GM19438 (cell line): ENCODE measurements at regions not wholly inside any gene's neighbourhood (a gene's known extent, or its start where the extent isn't known, plus 50 kb on each side); places are given as distances from the start of the nearest gene placed in this dataset.
"Not testable (repeated sequence)": the region's sequence is repeated elsewhere in the genome, so short reads cannot be mapped to it uniquely, and the experiment has no call there.

Experiments used
- ATAC-seq: cut with Tn5 transposase; IDR thresholded peaks from one replicate; pipeline ENCODE4 v1.9.1; 2021; ENCODE audit warnings: low read depth; ENCODE audit not compliant: unreplicated experiment

- no peak for ATAC-seq
These were observed 518.0 kb upstream of the ZP4 start for GRCh38 chr1:238408737-238409136.

- ATAC-seq = no peak
These were observed 515.6 kb upstream of the ZP4 start for GRCh38 chr1:238406098-238406860.

- no peak for ATAC-seq
These were observed 514.2 kb upstream of the ZP4 start for GRCh38 chr1:238404921-238405320.

GRCh38 chr1:238404481-238404880, 513.8 kb upstream of the ZP4 start:
- ATAC-seq = no peak

GRCh38 chr1:238401144-238401543, 510.4 kb upstream of the ZP4 start:
- no peak for ATAC-seq

GRCh38 chr1:238399558-238399957, 508.8 kb upstream of the ZP4 start:
- ATAC-seq = no peak

GRCh38 chr1:238396140-238396539, 505.4 kb upstream of the ZP4 start:
- no peak for ATAC-seq

- ATAC-seq = no peak
These were observed 493.7 kb upstream of the ZP4 start for GRCh38 chr1:238384381-238384780.

- ATAC-seq = no peak
These were observed 489.4 kb upstream of the ZP4 start for GRCh38 chr1:238380167-238380566.

- ATAC-seq = not testable (repeated sequence)
These were observed 488.7 kb upstream of the ZP4 start for GRCh38 chr1:238379446-238379845.

- no peak for ATAC-seq
These were observed 486.7 kb upstream of the ZP4 start for GRCh38 chr1:238377280-238377919.

- ATAC-seq = no peak
These were observed 479.9 kb upstream of the ZP4 start for GRCh38 chr1:238370599-238370998.

GRCh38 chr1:238364214-238364892, 473.6 kb upstream of the ZP4 start:
- ATAC-seq = no peak

- no peak for ATAC-seq
These were observed 469.8 kb upstream of the ZP4 start for GRCh38 chr1:238360474-238360873.

- ATAC-seq = no peak
These were observed 459.7 kb upstream of the ZP4 start for GRCh38 chr1:238350471-238350870.

- ATAC-seq = no peak
These were observed 455.6 kb upstream of the ZP4 start for GRCh38 chr1:238346340-238346739.

GRCh38 chr1:238345837-238346236, 455.1 kb upstream of the ZP4 start:
- no peak for ATAC-seq

GRCh38 chr1:238343852-238344251, 453.1 kb upstream of the ZP4 start:
- ATAC-seq = no peak

- ATAC-seq = no peak
These were observed 450.7 kb upstream of the ZP4 start for GRCh38 chr1:238341395-238341794.

- ATAC-seq = no peak
These were observed 450.3 kb upstream of the ZP4 start for GRCh38 chr1:238340989-238341388.

- ATAC-seq = no peak
These were observed 445.8 kb upstream of the ZP4 start for GRCh38 chr1:238336531-238336930.

GRCh38 chr1:238334170-238334569, 443.4 kb upstream of the ZP4 start:
- no peak for ATAC-seq
